ENCODE measurements at regions not wholly inside any gene's neighbourhood (a gene's known extent, or its start where the extent isn't known, plus 50 kb on each side); places are given as distances from the start of the nearest gene placed in this dataset.
"Not testable (repeated sequence)": the region's sequence is repeated elsewhere in the genome, so short reads cannot be mapped to it uniquely, and the experiment has no call there.

GRCh38 chr20:50453533-50454244 is 56.5 kb upstream of the PTPN1 start:
- DNase-seq: no peak

- DNase-seq: not testable (repeated sequence)
These were observed 54.9 kb upstream of the PTPN1 start for GRCh38 chr20:50455245-50455644.

GRCh38 chr20:50455656-50456451 is 54.3 kb upstream of the PTPN1 start:
- DNase-seq: no peak

- DNase-seq: no peak
These were observed 53.5 kb upstream of the PTPN1 start for GRCh38 chr20:50456452-50457324.

- no peak for DNase-seq
These were observed 50.9 kb upstream of the PTPN1 start for GRCh38 chr20:50459124-50459918.

- no peak for DNase-seq
These were observed 50.0 kb upstream of the PTPN1 start for GRCh38 chr20:50460115-50460607.

Data from NCI-H1092 (cell line).